SK-N-SH treated with all-trans-retinoic acid at 6 μM for 48 hours (cell line): ENCODE measurements at regions not wholly inside any gene's neighbourhood (a gene's known extent, or its start where the extent isn't known, plus 50 kb on each side); places are given as distances from the start of the nearest gene placed in this dataset.

ENCODE experiments used
- BACH2 ChIP-seq: fragments of 250-450 bp; sonication (Bioruptor Pico); IDR thresholded peaks from 2 replicates; pipeline ENCODE4 v1.9.0; 2021; ENCODE audit warnings: mild to moderate bottlenecking, borderline replicate concordance
- CSDC2 ChIP-seq: fragments of 250-450 bp; sonication (Bioruptor Pico); IDR thresholded peaks from 2 replicates; pipeline ENCODE4 v1.5.0; 2020; ENCODE audit warnings: mild to moderate bottlenecking, moderate library complexity
- OSR1 ChIP-seq: fragments of 250-450 bp; sonication (Bioruptor Pico); IDR thresholded peaks from 2 replicates; pipeline ENCODE4 v1.8.0; 2022; ENCODE audit warnings: moderate library complexity, mild to moderate bottlenecking, inconsistent platforms
- TCF4 ChIP-seq: fragments of 250-450 bp; sonication (Bioruptor Pico); IDR thresholded peaks from 2 replicates; pipeline ENCODE4 v1.8.0; 2021; ENCODE audit warnings: mild to moderate bottlenecking, moderate library complexity, borderline replicate concordance
- TOX ChIP-seq: fragments of 250-450 bp; sonication (Bioruptor Pico); IDR thresholded peaks from 2 replicates; pipeline ENCODE4 v1.8.0; 2021; ENCODE audit warnings: mild to moderate bottlenecking, moderate library complexity, borderline replicate concordance
- ZFP3 ChIP-seq: fragments of 250-450 bp; sonication (Bioruptor Pico); IDR thresholded peaks from 2 replicates; pipeline ENCODE4 v1.5.0; 2020; ENCODE audit warnings: mild to moderate bottlenecking, moderate library complexity
- ZFP30 ChIP-seq: fragments of 450-650 bp; formaldehyde crosslinking; IDR thresholded peaks from 2 replicates; pipeline ENCODE4 v1.5.0; 2022; ENCODE audit warnings: mild to moderate bottlenecking, moderate library complexity
- TF ChIP-seq, protein P1 (sequence below): fragments of 250-450 bp; sonication (Bioruptor Pico); IDR thresholded peaks from 2 replicates; pipeline ENCODE4 v1.8.0; 2020; ENCODE audit warnings: mild to moderate bottlenecking, moderate library complexity, borderline replicate concordance
- TF ChIP-seq, protein P2 (sequence below): fragments of 250-450 bp; sonication (Bioruptor Pico); IDR thresholded peaks from 2 replicates; pipeline ENCODE4 v1.5.1; 2021; ENCODE audit warnings: mild to moderate bottlenecking, moderate library complexity
- TF ChIP-seq, protein P3 (sequence below): fragments of 250-450 bp; sonication (Bioruptor Pico); IDR thresholded peaks from 2 replicates; pipeline ENCODE4 v1.5.1; 2020; ENCODE audit warnings: low read depth, mild to moderate bottlenecking, moderate library complexity

DNA sequence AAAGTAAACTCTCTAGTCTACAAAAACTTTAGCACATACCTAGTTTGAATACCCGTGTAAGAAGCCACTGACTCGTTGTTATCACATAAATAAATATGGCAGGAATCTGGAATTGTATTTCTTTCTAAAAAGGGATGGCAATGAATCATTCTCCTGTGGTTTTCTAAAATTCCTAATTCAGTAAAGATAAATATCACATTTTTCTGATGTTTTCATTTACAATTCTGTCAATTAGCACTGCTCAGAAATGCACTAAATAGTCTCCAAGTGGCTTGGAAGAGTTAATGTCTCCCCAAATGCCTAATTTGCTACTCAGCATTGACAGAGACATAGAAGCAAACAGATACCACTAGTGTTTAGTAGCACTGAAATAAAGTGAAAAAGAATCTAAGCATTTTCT lies 547.7 kb upstream of the SLITRK1 start:
- TF ChIP-seq, protein P1, sequence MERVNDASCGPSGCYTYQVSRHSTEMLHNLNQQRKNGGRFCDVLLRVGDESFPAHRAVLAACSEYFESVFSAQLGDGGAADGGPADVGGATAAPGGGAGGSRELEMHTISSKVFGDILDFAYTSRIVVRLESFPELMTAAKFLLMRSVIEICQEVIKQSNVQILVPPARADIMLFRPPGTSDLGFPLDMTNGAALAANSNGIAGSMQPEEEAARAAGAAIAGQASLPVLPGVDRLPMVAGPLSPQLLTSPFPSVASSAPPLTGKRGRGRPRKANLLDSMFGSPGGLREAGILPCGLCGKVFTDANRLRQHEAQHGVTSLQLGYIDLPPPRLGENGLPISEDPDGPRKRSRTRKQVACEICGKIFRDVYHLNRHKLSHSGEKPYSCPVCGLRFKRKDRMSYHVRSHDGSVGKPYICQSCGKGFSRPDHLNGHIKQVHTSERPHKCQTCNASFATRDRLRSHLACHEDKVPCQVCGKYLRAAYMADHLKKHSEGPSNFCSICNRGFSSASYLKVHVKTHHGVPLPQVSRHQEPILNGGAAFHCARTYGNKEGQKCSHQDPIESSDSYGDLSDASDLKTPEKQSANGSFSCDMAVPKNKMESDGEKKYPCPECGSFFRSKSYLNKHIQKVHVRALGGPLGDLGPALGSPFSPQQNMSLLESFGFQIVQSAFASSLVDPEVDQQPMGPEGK (CRISPR knock-in tag) = no peak
- TF ChIP-seq TOX = no peak
- TF ChIP-seq, protein P2, sequence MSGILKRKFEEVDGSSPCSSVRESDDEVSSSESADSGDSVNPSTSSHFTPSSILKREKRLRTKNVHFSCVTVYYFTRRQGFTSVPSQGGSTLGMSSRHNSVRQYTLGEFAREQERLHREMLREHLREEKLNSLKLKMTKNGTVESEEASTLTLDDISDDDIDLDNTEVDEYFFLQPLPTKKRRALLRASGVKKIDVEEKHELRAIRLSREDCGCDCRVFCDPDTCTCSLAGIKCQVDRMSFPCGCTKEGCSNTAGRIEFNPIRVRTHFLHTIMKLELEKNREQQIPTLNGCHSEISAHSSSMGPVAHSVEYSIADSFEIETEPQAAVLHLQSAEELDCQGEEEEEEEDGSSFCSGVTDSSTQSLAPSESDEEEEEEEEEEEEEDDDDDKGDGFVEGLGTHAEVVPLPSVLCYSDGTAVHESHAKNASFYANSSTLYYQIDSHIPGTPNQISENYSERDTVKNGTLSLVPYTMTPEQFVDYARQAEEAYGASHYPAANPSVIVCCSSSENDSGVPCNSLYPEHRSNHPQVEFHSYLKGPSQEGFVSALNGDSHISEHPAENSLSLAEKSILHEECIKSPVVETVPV (CRISPR knock-in tag) = no peak
- TF ChIP-seq BACH2 (CRISPR knock-in tag) = no peak
- TF ChIP-seq ZFP3 (CRISPR knock-in tag) = no peak
- no peak for TF ChIP-seq CSDC2 (CRISPR knock-in tag)
- TF ChIP-seq OSR1 = no peak
- TF ChIP-seq ZFP30 (CRISPR knock-in tag) = no peak
- TF ChIP-seq, protein P3, sequence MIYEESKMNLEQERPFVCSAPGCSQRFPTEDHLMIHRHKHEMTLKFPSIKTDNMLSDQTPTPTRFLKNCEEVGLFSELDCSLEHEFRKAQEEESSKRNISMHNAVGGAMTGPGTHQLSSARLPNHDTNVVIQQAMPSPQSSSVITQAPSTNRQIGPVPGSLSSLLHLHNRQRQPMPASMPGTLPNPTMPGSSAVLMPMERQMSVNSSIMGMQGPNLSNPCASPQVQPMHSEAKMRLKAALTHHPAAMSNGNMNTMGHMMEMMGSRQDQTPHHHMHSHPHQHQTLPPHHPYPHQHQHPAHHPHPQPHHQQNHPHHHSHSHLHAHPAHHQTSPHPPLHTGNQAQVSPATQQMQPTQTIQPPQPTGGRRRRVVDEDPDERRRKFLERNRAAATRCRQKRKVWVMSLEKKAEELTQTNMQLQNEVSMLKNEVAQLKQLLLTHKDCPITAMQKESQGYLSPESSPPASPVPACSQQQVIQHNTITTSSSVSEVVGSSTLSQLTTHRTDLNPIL (CRISPR knock-in tag) = no peak
- TF ChIP-seq TCF4 = no peak
